ENCODE measurements at regions not wholly inside any gene's neighbourhood (a gene's known extent, or its start where the extent isn't known, plus 50 kb on each side); places are given as distances from the start of the nearest gene placed in this dataset.
A peak's percentile ranks its signal among the peaks of the same experiment; 100 is the strongest.

DNA sequence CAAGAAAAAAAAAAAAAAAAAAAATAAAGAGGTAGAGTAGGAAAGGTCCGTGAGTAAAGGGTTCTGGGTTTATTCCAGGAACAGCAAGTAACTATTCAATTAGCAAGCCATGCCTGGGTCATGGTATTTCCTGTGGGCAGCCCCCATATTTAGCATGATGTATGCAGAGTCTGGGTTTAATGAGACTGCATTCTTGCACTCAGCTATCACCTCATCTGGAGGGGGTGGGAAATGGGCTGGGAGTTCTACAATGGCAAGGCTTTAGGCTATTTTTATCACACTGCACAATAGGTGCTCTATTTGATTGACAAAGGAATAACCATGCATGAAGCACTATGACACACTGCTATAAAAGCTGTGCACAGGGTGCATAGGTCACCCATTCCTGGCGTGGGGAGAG is 104.0 kb upstream of the CCL2 start:
- Histone ChIP-seq H3K36me3 (ENCODE audit: control insufficient read depth, insufficient read depth, low read length) (no peaks in the 10 kb centered on the region), H3K79me2 (ENCODE audit: control insufficient read depth, insufficient read depth, low read length) (no peaks in the 10 kb centered on the region), H2AFZ (ENCODE audit: low read length) (no peak overlapping the region), H3K4me1 (ENCODE audit: control insufficient read depth, extremely low read depth, insufficient read depth, low read length) (no peaks in the 10 kb centered on the region), H3K9ac (ENCODE audit: insufficient read depth, low read length) (no peak overlapping the region), H3K4me2 (ENCODE audit: extremely low read depth, insufficient read depth, low read length) (no peak overlapping the region), H3K9me3 (ENCODE audit: control insufficient read depth, insufficient read depth, low read depth, low read length) (no peaks in the 10 kb centered on the region), H3K4me3 (replicated peaks in 1 of 4; ENCODE audit: control extremely low read depth in 1 of 4, insufficient read depth in 1 of 4, low read depth in 3 of 4, low read length in 4 of 4) (no peak overlapping the region), H3K27ac (ENCODE audit: insufficient read depth, low read length) (no peak overlapping the region), H4K20me1 (ENCODE audit: control insufficient read depth, extremely low read depth, insufficient read depth, low read length) (no peaks in the 10 kb centered on the region), H3K27me3 (ENCODE audit: control insufficient read depth, insufficient read depth, low read length) (peaks cover 14% of the 10 kb centered on the region)
- TF ChIP-seq CTCF (conservative IDR thresholded peaks at IDR 0.05 in 1 of 2, IDR thresholded peaks at IDR 0.05 in 1 of 2; ENCODE audit: low read depth in 1 of 2, low read length in 2 of 2) = no peak
- no peak for TF ChIP-seq EZH2 (IDR thresholded peaks at IDR 0.05; ENCODE audit: low read length, missing control alignments)
- peak in 1 of 2 donors; percentile 66 for DNase-seq (ENCODE audit: low read depth in 2 of 2)

DNA sequence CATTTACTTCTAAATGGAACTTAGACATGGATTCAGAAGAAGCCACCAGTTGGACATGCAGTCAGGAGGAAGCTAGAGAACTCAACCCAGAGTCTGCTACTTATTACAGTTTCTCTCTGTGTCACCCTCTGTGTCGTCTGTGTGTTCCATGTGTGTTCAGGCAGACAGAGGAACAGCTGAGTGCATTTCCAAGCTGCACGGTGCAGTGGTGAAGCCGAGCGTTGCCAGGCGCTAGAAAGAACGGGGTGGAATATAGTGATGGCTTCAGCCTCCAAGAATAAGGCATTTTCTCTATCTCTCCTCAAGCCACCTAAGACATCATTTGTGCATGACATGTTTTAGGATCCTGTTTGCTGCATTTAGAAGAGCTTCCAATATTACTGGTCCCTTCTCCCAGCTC is 101.1 kb upstream of the CCL2 start:
- H3K4me1 ChIP-seq (ENCODE audit: control insufficient read depth, extremely low read depth, insufficient read depth, low read length) = no peaks in the 10 kb centered on the region

DNA sequence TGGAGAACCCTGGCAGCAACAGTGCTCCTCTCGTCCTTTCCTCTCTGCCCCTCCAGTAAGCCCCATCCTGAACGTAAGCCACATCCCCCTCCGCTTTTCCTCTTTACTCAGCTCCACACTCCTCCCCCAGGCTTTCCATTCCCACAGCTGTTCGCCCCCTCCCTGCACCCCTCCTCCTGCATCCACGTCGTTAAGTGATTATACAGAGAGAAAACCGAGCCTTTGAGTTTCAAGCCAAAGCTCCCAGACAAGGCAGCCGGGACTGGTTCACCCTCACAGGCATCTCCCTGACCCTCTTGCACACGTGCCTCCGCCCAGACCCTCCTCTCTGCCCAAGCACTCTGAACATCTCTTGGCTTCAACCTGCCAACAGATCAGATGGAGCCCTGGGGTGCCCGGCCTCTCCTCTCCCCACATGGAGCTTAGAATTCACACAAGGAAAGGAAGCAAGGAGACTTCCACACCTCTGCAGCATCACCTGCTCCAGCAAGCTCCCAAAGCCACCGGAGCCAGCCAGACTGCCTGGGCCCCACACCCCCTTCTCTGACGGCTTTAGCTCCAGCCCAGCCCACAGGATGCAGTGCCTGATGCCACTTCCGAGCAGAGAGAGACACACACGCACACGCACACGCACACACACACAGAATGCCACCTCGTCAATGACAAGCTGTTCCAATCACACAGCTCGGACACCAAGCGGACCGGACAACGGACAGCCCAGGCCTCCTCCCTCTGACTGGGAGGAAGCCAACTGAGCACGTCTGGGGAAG is 99.9 kb upstream of the CCL2 start:
- H3K79me2 ChIP-seq (ENCODE audit: control insufficient read depth, insufficient read depth, low read length) = no peaks in the 10 kb centered on the region
- no peak overlapping the region for H2AFZ ChIP-seq (ENCODE audit: low read length)
- H3K4me3 ChIP-seq (replicated peaks in 1 of 4; ENCODE audit: control extremely low read depth in 1 of 4, insufficient read depth in 1 of 4, low read depth in 3 of 4, low read length in 4 of 4) = no peak overlapping the region
- no peak overlapping the region for H3K9ac ChIP-seq (ENCODE audit: insufficient read depth, low read length)
- H3K4me2 ChIP-seq (ENCODE audit: extremely low read depth, insufficient read depth, low read length) = no peak overlapping the region
- no peaks in the 10 kb centered on the region for H3K36me3 ChIP-seq (ENCODE audit: control insufficient read depth, insufficient read depth, low read length)
- H3K4me1 ChIP-seq (ENCODE audit: control insufficient read depth, extremely low read depth, insufficient read depth, low read length) = no peaks in the 10 kb centered on the region
- no peaks in the 10 kb centered on the region for H3K9me3 ChIP-seq (ENCODE audit: control insufficient read depth, insufficient read depth, low read depth, low read length)
- H4K20me1 ChIP-seq (ENCODE audit: control insufficient read depth, extremely low read depth, insufficient read depth, low read length) = no peaks in the 10 kb centered on the region
- H3K27ac ChIP-seq (ENCODE audit: insufficient read depth, low read length) = no peak overlapping the region
- DNase-seq (ENCODE audit: low read depth in 2 of 2) = no peak
- TF ChIP-seq CTCF (conservative IDR thresholded peaks at IDR 0.05 in 1 of 2, IDR thresholded peaks at IDR 0.05 in 1 of 2; ENCODE audit: low read depth in 1 of 2, low read length in 2 of 2) (no peak), EZH2 (IDR thresholded peaks at IDR 0.05; ENCODE audit: low read length, missing control alignments) (no peak)
- peaks cover 37% of the 10 kb centered on the region for H3K27me3 ChIP-seq (ENCODE audit: control insufficient read depth, insufficient read depth, low read length)

More for the DNA sequence above, 101.1 kb upstream of the CCL2 start:
- H3K4me3 ChIP-seq (replicated peaks in 1 of 4; ENCODE audit: control extremely low read depth in 1 of 4, insufficient read depth in 1 of 4, low read depth in 3 of 4, low read length in 4 of 4) = no peak overlapping the region
- no peaks in the 10 kb centered on the region for H3K36me3 ChIP-seq (ENCODE audit: control insufficient read depth, insufficient read depth, low read length)
- H3K4me2 ChIP-seq (ENCODE audit: extremely low read depth, insufficient read depth, low read length) = no peak overlapping the region
- H3K79me2 ChIP-seq (ENCODE audit: control insufficient read depth, insufficient read depth, low read length) = no peaks in the 10 kb centered on the region
- no peak overlapping the region for H3K9ac ChIP-seq (ENCODE audit: insufficient read depth, low read length)
- no peak overlapping the region for H2AFZ ChIP-seq (ENCODE audit: low read length)
- H3K27me3 ChIP-seq (ENCODE audit: control insufficient read depth, insufficient read depth, low read length) = peaks cover 37% of the 10 kb centered on the region
- H3K27ac ChIP-seq (ENCODE audit: insufficient read depth, low read length) = no peak overlapping the region
- H3K9me3 ChIP-seq (ENCODE audit: control insufficient read depth, insufficient read depth, low read depth, low read length) = no peaks in the 10 kb centered on the region
- no peaks in the 10 kb centered on the region for H4K20me1 ChIP-seq (ENCODE audit: control insufficient read depth, extremely low read depth, insufficient read depth, low read length)
- no peak for DNase-seq (ENCODE audit: low read depth in 2 of 2)
- no peak for TF ChIP-seq CTCF (conservative IDR thresholded peaks at IDR 0.05 in 1 of 2, IDR thresholded peaks at IDR 0.05 in 1 of 2; ENCODE audit: low read depth in 1 of 2, low read length in 2 of 2)

Measured in fibroblast of lung (primary cell).